Peyer's patch (tissue), 4 donors: ENCODE measurements at regions not wholly inside any gene's neighbourhood (a gene's known extent, or its start where the extent isn't known, plus 50 kb on each side); places are given as distances from the start of the nearest gene placed in this dataset.

Experiments
- DNase-seq, 3 donors: peaks; one replicate each; pipeline ENCODE4 v3.0.0-alpha.2; 2017 to 2019
- H3K27ac ChIP-seq, 4 donors: fragments of 200-600 bp; sonication (generic); one replicate each; pipeline ENCODE4 v1.5.1; 2016 to 2019
- H3K27me3 ChIP-seq, 2 donors: fragments of 200-600 bp; sonication (generic); one replicate each; pipeline ENCODE4 v1.5.1; 2019
- H3K36me3 ChIP-seq, 3 donors: fragments of 200-600 bp; sonication (generic); one replicate each; pipeline ENCODE4 v1.5.1; 2016 to 2019
- H3K4me1 ChIP-seq, 4 donors: fragments of 200-600 bp; sonication (generic); one replicate each; pipeline ENCODE4 v1.5.1; 2016 to 2019
- H3K4me3 ChIP-seq, 4 donors: fragments of 200-600 bp; sonication (generic); 1 replicate in 3 of 4; 2 replicates in 1 of 4; pipeline ENCODE4 v1.5.1; 2016 to 2019; ENCODE audit warnings: mild to moderate bottlenecking in 1 of 4
- H3K9me3 ChIP-seq, 4 donors: fragments of 200-600 bp; sonication (generic); one replicate each; pipeline ENCODE4 v1.5.1; 2016 to 2019; ENCODE audit warnings: mild to moderate bottlenecking in 1 of 4
- POLR2A ChIP-seq, 2 donors: fragments of 450-650 bp; IDR thresholded peaks; one replicate each; pipeline ENCODE4 v1.5.1; 2017; ENCODE audit warnings: antibody characterized with exemption in 2 of 2, mild to moderate bottlenecking in 2 of 2, moderate library complexity in 2 of 2
- TF ChIP-seq, protein P1 (sequence below), 6 experiments: fragments of 450-650 bp in 4 of 6; fragments of 200-600 bp in 2 of 6; sonication (generic) in 1 of 6; IDR thresholded peaks; one replicate each; pipeline ENCODE4 v1.5.1; 2017 to 2019; ENCODE audit warnings: antibody characterized with exemption in 6 of 6, mild to moderate bottlenecking in 3 of 6, moderate library complexity in 1 of 6

DNA sequence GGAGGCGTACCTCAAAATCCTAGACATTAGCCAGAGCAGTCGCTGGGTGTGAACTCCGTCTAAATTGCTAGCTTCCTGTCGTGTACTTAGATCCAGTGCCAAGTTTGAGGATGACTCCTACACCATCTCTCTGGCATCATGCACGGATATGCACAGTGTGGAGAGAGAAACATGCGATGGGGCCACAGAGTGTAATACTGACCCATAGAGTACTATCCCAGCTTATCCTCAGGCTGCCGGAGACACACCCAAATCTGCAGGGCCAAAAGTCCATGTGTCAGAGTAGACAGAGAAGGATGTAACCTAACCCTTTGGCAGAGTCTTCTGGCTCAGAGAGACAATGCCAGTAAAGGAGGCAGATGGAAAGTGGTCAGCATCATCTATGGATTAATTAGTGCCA lies 84.2 kb downstream of the ARL4C start:
- Histone ChIP-seq H3K4me1 (peaks cover 0 to 3% (median 0%) of the 10 kb centered on the region in 4 donors), H3K36me3 (no peaks in the 10 kb centered on the region), H3K27ac (no peak overlapping the region), H3K27me3 (no peaks in the 10 kb centered on the region), H3K9me3 (no peaks in the 10 kb centered on the region), H3K4me3 (no peak overlapping the region)
- DNase-seq: no peak
- TF ChIP-seq, protein P1, sequence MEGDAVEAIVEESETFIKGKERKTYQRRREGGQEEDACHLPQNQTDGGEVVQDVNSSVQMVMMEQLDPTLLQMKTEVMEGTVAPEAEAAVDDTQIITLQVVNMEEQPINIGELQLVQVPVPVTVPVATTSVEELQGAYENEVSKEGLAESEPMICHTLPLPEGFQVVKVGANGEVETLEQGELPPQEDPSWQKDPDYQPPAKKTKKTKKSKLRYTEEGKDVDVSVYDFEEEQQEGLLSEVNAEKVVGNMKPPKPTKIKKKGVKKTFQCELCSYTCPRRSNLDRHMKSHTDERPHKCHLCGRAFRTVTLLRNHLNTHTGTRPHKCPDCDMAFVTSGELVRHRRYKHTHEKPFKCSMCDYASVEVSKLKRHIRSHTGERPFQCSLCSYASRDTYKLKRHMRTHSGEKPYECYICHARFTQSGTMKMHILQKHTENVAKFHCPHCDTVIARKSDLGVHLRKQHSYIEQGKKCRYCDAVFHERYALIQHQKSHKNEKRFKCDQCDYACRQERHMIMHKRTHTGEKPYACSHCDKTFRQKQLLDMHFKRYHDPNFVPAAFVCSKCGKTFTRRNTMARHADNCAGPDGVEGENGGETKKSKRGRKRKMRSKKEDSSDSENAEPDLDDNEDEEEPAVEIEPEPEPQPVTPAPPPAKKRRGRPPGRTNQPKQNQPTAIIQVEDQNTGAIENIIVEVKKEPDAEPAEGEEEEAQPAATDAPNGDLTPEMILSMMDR (IDR thresholded peaks at IDR 0.05): no peak
- TF ChIP-seq POLR2A (IDR thresholded peaks at IDR 0.05): no peak

DNA sequence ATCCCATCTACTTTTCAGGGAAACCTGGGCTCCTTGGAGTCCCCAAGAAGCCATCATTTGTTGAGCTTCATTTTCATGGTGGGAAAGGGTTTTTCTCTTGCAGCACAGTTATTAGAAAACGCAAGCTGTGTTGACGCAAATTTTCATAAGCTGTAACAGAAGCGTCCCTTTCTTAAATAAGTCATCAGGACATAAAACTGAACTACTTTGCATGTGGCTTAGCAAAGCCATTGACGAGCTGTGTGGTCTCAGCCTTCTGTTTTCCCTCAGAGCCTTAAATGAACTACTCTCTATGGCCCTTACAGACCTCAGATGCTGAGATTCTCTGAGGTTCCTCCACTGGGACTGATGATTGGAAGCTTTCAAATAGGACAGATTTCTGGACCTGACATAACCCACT lies 85.1 kb downstream of the ARL4C start:
- Histone ChIP-seq H3K4me1 (peaks cover 0 to 3% (median 0%) of the 10 kb centered on the region in 4 donors), H3K4me3 (no peak overlapping the region), H3K27me3 (no peaks in the 10 kb centered on the region), H3K27ac (no peak overlapping the region), H3K9me3 (no peaks in the 10 kb centered on the region), H3K36me3 (no peaks in the 10 kb centered on the region)
- no peak for TF ChIP-seq POLR2A (IDR thresholded peaks at IDR 0.05)
- TF ChIP-seq, protein P1 (IDR thresholded peaks at IDR 0.05): no peak
- no peak for DNase-seq

DNA sequence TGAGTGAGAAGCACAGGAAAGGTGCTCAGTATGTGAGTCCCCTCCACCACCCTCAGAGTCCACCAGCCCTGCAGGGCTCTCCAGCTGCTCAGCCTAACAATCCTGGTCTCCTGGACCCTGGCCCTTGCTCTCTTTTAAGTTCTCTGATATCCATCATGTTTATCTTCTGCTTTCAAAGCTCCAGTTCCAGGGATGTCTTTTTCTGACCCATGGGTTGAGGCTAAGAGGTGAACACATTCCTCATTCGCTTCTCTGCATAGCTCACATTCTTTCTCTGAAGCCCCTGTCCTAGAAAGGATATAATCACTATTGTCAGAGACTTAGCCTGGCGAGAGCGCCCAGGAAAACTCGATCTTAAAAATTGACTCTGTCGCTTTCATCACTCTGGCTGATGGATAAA lies 86.4 kb downstream of the ARL4C start:
- Histone ChIP-seq H3K36me3 (no peaks in the 10 kb centered on the region), H3K27me3 (no peaks in the 10 kb centered on the region), H3K4me3 (no peak overlapping the region), H3K9me3 (no peaks in the 10 kb centered on the region), H3K4me1 (peaks cover 0 to 3% (median 0%) of the 10 kb centered on the region in 4 donors), H3K27ac (no peak overlapping the region)
- no peak for DNase-seq
- TF ChIP-seq, protein P1 (IDR thresholded peaks at IDR 0.05): no peak
- TF ChIP-seq POLR2A (IDR thresholded peaks at IDR 0.05): no peak

DNA sequence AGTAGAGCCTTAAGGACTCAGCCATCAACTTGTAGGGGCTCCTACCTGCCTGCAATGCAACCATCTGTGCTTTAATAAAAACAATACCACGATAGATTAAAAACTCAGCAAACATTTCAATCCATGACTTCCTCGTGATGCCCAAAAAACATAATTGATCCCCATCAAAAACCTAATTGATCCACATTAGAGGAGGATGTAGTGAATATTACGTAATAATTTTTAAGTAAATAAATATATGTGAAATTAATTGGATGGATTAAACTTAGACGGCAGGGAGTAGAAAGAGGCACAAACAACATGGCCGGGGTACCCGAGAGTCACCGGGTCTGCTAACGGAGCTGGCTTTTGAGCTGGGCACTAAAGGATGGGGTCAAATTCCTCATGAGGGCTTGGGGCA lies 87.3 kb downstream of the ARL4C start:
- Histone ChIP-seq H3K36me3 (no peaks in the 10 kb centered on the region), H3K27me3 (no peaks in the 10 kb centered on the region), H3K9me3 (no peaks in the 10 kb centered on the region), H3K4me1 (peaks cover 0 to 3% (median 0%) of the 10 kb centered on the region in 4 donors), H3K27ac (no peak overlapping the region), H3K4me3 (no peak overlapping the region)
- no peak for TF ChIP-seq POLR2A (IDR thresholded peaks at IDR 0.05)
- TF ChIP-seq, protein P1 (IDR thresholded peaks at IDR 0.05): no peak
- DNase-seq: no peak

DNA sequence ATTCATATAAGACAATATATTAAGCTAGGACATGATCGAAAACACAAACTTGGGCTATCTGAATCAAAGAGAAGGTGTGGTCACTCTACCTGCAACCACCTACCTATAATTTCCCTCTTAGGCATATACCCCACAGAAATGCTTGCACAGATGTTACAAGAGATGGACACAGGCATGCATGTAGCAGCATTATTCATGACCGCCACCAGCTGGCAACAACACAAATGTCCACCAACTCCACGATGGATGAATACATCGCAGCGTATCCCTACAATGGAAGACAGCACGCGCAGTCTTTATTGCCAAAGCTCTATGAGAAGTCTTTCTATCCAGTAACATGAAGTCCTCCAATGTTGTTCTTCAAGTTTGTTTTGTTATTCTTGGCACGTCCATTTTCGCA lies 90.8 kb downstream of the ARL4C start:
- Histone ChIP-seq H3K36me3 (no peaks in the 10 kb centered on the region), H3K27me3 (no peaks in the 10 kb centered on the region), H3K4me1 (no peaks in the 10 kb centered on the region), H3K4me3 (no peak overlapping the region), H3K9me3 (no peaks in the 10 kb centered on the region), H3K27ac (no peak overlapping the region)
- no peak for TF ChIP-seq POLR2A (IDR thresholded peaks at IDR 0.05)
- TF ChIP-seq, protein P1 (IDR thresholded peaks at IDR 0.05): no peak
- DNase-seq: no peak

DNA sequence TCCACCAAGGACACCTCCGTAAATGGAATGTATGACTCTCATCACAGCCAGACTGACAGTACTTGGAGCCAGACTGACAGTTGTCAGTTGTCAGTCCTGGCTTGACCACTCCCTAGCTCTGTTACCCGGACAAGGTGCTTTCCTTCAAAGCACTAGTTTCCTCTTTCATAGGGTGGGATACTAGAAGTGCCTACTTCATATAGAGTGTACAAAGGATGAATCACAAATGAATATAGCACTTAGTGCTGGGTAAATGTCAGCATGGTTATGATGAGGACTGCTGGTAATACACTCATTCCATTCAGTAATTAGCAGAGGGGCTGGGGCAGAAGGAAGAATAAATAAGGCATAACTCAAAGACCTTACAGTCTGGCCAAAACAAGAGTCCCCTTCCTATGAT lies 91.4 kb downstream of the ARL4C start:
- TF ChIP-seq, protein P1 (IDR thresholded peaks at IDR 0.05): no peak
- TF ChIP-seq POLR2A (IDR thresholded peaks at IDR 0.05): no peak
- H3K27ac ChIP-seq: no peak overlapping the region
- no peak overlapping the region for H3K4me3 ChIP-seq
- DNase-seq: no peak
- no peaks in the 10 kb centered on the region for H3K4me1 ChIP-seq
- H3K9me3 ChIP-seq: no peaks in the 10 kb centered on the region
- H3K36me3 ChIP-seq: no peaks in the 10 kb centered on the region
- H3K27me3 ChIP-seq: no peaks in the 10 kb centered on the region
